ENCODE measurements at regions not wholly inside any gene's neighbourhood (a gene's known extent, or its start where the extent isn't known, plus 50 kb on each side); places are given as distances from the start of the nearest gene placed in this dataset.

DNA sequence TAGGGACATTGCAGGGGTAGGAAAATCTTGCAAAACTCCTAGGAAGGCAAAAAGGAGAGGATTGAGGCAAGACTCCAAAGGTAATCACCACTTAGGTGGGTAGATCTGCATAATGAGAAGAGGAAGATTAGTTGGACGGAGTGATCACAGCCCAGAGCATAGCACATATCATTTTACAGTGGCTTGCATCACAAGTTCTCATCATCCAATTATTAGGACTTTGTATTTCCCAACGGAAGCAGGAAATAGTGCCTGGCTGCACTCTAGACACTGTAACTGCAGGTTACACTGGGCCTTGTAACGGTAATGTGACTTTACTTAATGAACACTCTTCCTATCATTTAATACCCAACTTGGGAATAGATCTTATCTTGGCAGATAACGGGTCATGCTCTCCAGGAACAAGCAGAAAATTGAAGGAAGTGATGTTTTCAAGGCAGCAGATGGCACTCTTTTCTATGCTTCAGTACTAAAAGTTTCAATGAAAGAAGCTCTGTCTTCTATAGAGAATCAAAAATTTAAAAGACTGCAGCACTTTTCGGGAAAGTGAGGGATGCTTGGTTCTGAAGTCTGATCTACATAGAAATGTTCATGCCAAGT lies 101.9 kb upstream of the KCNMB2 start:
- TF ChIP-seq, protein P1, sequence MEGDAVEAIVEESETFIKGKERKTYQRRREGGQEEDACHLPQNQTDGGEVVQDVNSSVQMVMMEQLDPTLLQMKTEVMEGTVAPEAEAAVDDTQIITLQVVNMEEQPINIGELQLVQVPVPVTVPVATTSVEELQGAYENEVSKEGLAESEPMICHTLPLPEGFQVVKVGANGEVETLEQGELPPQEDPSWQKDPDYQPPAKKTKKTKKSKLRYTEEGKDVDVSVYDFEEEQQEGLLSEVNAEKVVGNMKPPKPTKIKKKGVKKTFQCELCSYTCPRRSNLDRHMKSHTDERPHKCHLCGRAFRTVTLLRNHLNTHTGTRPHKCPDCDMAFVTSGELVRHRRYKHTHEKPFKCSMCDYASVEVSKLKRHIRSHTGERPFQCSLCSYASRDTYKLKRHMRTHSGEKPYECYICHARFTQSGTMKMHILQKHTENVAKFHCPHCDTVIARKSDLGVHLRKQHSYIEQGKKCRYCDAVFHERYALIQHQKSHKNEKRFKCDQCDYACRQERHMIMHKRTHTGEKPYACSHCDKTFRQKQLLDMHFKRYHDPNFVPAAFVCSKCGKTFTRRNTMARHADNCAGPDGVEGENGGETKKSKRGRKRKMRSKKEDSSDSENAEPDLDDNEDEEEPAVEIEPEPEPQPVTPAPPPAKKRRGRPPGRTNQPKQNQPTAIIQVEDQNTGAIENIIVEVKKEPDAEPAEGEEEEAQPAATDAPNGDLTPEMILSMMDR (IDR thresholded peaks at IDR 0.05; ENCODE audit: extremely low read depth in 1 of 2, insufficient read depth in 1 of 2, low read depth in 1 of 2, low read length in 2 of 2): no peak
- no peak for TF ChIP-seq EZH2 (IDR thresholded peaks at IDR 0.05; ENCODE audit: borderline replicate concordance, low read depth, low read length, severe bottlenecking)
- no peak for TF ChIP-seq JUN (IDR thresholded peaks at IDR 0.05; ENCODE audit: borderline replicate concordance, insufficient read depth, insufficient read length, low read depth)
- no peak for TF ChIP-seq POLR2AphosphoS5 (IDR thresholded peaks at IDR 0.05; ENCODE audit: insufficient read depth, low read depth, low read length)
- TF ChIP-seq, protein P2, sequence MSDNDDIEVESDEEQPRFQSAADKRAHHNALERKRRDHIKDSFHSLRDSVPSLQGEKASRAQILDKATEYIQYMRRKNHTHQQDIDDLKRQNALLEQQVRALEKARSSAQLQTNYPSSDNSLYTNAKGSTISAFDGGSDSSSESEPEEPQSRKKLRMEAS (IDR thresholded peaks at IDR 0.05; ENCODE audit: insufficient read depth, insufficient read length): no peak
- TF ChIP-seq POLR2A (IDR thresholded peaks at IDR 0.05; ENCODE audit: low read depth, low read length): no peak
- no peak for TF ChIP-seq MYC (IDR thresholded peaks at IDR 0.05; ENCODE audit: low read depth, low read length)
